ENCODE measurements at regions not wholly inside any gene's neighbourhood (a gene's known extent, or its start where the extent isn't known, plus 50 kb on each side); places are given as distances from the start of the nearest gene placed in this dataset.

GRCh38 chr20:52921340-52921739 is 50.8 kb upstream of the TSHZ2 start:
- H3K4me1 Mint-ChIP-seq (ENCODE audit: low read depth) = no peaks in the 10 kb centered on the region
- H3K4me3 Mint-ChIP-seq (ENCODE audit: unreplicated experiment) = no peak overlapping the region
- TF ChIP-seq CTCF (IDR thresholded peaks at IDR 0.05) = no peak
- no peak overlapping the region for H3K27ac Mint-ChIP-seq (ENCODE audit: unreplicated experiment)
- no peaks in the 10 kb centered on the region for H3K27me3 Mint-ChIP-seq (ENCODE audit: low read depth)
- DNase-seq (ENCODE audit: low spot score) = no peak
- peaks cover 15% of the 10 kb centered on the region for H3K9me3 Mint-ChIP-seq (ENCODE audit: low read depth)
- H3K36me3 Mint-ChIP-seq (ENCODE audit: low read depth) = no peaks in the 10 kb centered on the region

GRCh38 chr20:52918311-52918710 is 53.8 kb upstream of the TSHZ2 start:
- Mint-ChIP-seq H3K4me1 (ENCODE audit: low read depth) (no peaks in the 10 kb centered on the region), H3K27ac (ENCODE audit: unreplicated experiment) (no peak overlapping the region), H3K36me3 (ENCODE audit: low read depth) (no peaks in the 10 kb centered on the region), H3K27me3 (ENCODE audit: low read depth) (no peaks in the 10 kb centered on the region), H3K9me3 (ENCODE audit: low read depth) (peaks cover 28% of the 10 kb centered on the region), H3K4me3 (ENCODE audit: unreplicated experiment) (no peak overlapping the region)
- no peak for TF ChIP-seq CTCF (IDR thresholded peaks at IDR 0.05)
- no peak for DNase-seq (ENCODE audit: low spot score)

- TF ChIP-seq CTCF (IDR thresholded peaks at IDR 0.05) = no peak
- Mint-ChIP-seq H3K27ac (ENCODE audit: unreplicated experiment) (no peak overlapping the region), H3K36me3 (ENCODE audit: low read depth) (no peaks in the 10 kb centered on the region), H3K4me1 (ENCODE audit: low read depth) (no peaks in the 10 kb centered on the region), H3K9me3 (ENCODE audit: low read depth) (peaks cover 23% of the 10 kb centered on the region), H3K27me3 (ENCODE audit: low read depth) (no peaks in the 10 kb centered on the region), H3K4me3 (ENCODE audit: unreplicated experiment) (no peak overlapping the region)
- no peak for DNase-seq (ENCODE audit: low spot score)
These were observed 56.6 kb upstream of the TSHZ2 start for GRCh38 chr20:52915564-52915963.

GRCh38 chr20:52914870-52915269 is 57.3 kb upstream of the TSHZ2 start:
- no peak overlapping the region for H3K27ac Mint-ChIP-seq (ENCODE audit: unreplicated experiment)
- no peak for DNase-seq (ENCODE audit: low spot score)
- H3K27me3 Mint-ChIP-seq (ENCODE audit: low read depth) = no peaks in the 10 kb centered on the region
- no peaks in the 10 kb centered on the region for H3K36me3 Mint-ChIP-seq (ENCODE audit: low read depth)
- no peak overlapping the region for H3K4me3 Mint-ChIP-seq (ENCODE audit: unreplicated experiment)
- H3K4me1 Mint-ChIP-seq (ENCODE audit: low read depth) = no peaks in the 10 kb centered on the region
- TF ChIP-seq CTCF (IDR thresholded peaks at IDR 0.05) = no peak
- peaks cover 23% of the 10 kb centered on the region for H3K9me3 Mint-ChIP-seq (ENCODE audit: low read depth)

GRCh38 chr20:52913650-52914387 is 58.3 kb upstream of the TSHZ2 start:
- Mint-ChIP-seq H3K4me3 (ENCODE audit: unreplicated experiment) (no peak overlapping the region), H3K27ac (ENCODE audit: unreplicated experiment) (no peak overlapping the region), H3K4me1 (ENCODE audit: low read depth) (no peaks in the 10 kb centered on the region), H3K36me3 (ENCODE audit: low read depth) (no peaks in the 10 kb centered on the region), H3K27me3 (ENCODE audit: low read depth) (no peaks in the 10 kb centered on the region), H3K9me3 (ENCODE audit: low read depth) (peaks cover 23% of the 10 kb centered on the region)
- TF ChIP-seq CTCF (IDR thresholded peaks at IDR 0.05) = no peak
- DNase-seq (ENCODE audit: low spot score) = no peak
